Astrocyte (in vitro differentiated cells and primary cell): ENCODE measurements at regions not wholly inside any gene's neighbourhood (a gene's known extent, or its start where the extent isn't known, plus 50 kb on each side); places are given as distances from the start of the nearest gene placed in this dataset.

ENCODE experiments used
- DNase-seq: peaks from one replicate; pipeline ENCODE4 v3.0.0-alpha.2; 2010; ENCODE audit warnings: low read depth
- FAIRE-seq: peaks from 2 replicates; lab custom pipeline; 2011; peaks lifted over from hg19 to GRCh38; lab: Jason Lieb, UNC
- H2AFZ ChIP-seq: 2 replicates; pipeline ENCODE4 v1.6.0; 2012; ENCODE audit warnings: low read depth, low read length, inconsistent platforms
- H3K27ac ChIP-seq: 2 replicates; pipeline ENCODE4 v1.5.1; 2011; ENCODE audit warnings: low read depth, low read length, inconsistent platforms
- H3K27me3 ChIP-seq: 2 replicates; pipeline ENCODE4 v1.6.0; 2011; ENCODE audit warnings: low read length, inconsistent platforms; ENCODE audit not compliant: insufficient read depth
- H3K36me3 ChIP-seq: 2 replicates; pipeline ENCODE4 v1.5.1; 2011; ENCODE audit warnings: low read length, inconsistent platforms; ENCODE audit not compliant: insufficient read depth
- H3K4me1 ChIP-seq: 2 replicates; pipeline ENCODE4 v1.5.1; 2011; ENCODE audit warnings: low read length, inconsistent platforms; ENCODE audit not compliant: insufficient read depth
- H3K4me2 ChIP-seq: 2 replicates; pipeline ENCODE4 v1.6.0; 2012; ENCODE audit warnings: low read length, inconsistent platforms
- H3K4me3 ChIP-seq: 2 replicates; pipeline ENCODE4 v1.5.1; 2011; ENCODE audit warnings: low read depth, mild to moderate bottlenecking, low read length, inconsistent platforms; ENCODE audit not compliant: insufficient read depth
- H3K79me2 ChIP-seq: 2 replicates; pipeline ENCODE4 v1.6.0; 2012; ENCODE audit warnings: mild to moderate bottlenecking, low read length, inconsistent platforms; ENCODE audit not compliant: insufficient read depth
- H3K9ac ChIP-seq: 2 replicates; pipeline ENCODE4 v1.6.0; 2012; ENCODE audit warnings: mild to moderate bottlenecking, low read length, inconsistent platforms
- H3K9me3 ChIP-seq: 2 replicates; pipeline ENCODE4 v1.5.1; 2012; ENCODE audit warnings: low read depth, mild to moderate bottlenecking, low read length, inconsistent platforms; ENCODE audit not compliant: insufficient read depth
- H4K20me1 ChIP-seq: 2 replicates; pipeline ENCODE4 v1.6.0; 2012; ENCODE audit warnings: low read length, inconsistent platforms; ENCODE audit not compliant: insufficient read depth
- H3K27ac Mint-ChIP-seq: one replicate; pipeline ENCODE4 v1.8.0; 2021; ENCODE audit warnings: mild to moderate bottlenecking, mixed read lengths; ENCODE audit not compliant: unreplicated experiment
- H3K27me3 Mint-ChIP-seq: one replicate; pipeline ENCODE4 v1.8.0; 2021; ENCODE audit warnings: low read depth, mixed read lengths; ENCODE audit not compliant: unreplicated experiment
- H3K36me3 Mint-ChIP-seq: one replicate; pipeline ENCODE4 v1.8.0; 2021; ENCODE audit warnings: low read depth, mixed read lengths; ENCODE audit not compliant: unreplicated experiment
- H3K4me1 Mint-ChIP-seq: one replicate; pipeline ENCODE4 v1.8.0; 2021; ENCODE audit warnings: low read depth, mixed read lengths; ENCODE audit not compliant: unreplicated experiment
- H3K4me3 Mint-ChIP-seq: one replicate; pipeline ENCODE4 v1.8.0; 2021; ENCODE audit warnings: mild to moderate bottlenecking, moderate library complexity, mixed read lengths; ENCODE audit not compliant: unreplicated experiment
- H3K9me3 Mint-ChIP-seq: one replicate; pipeline ENCODE4 v1.8.0; 2021; ENCODE audit warnings: mild to moderate bottlenecking, mixed read lengths; ENCODE audit not compliant: unreplicated experiment
- EZH2 ChIP-seq: IDR thresholded peaks from 2 replicates; pipeline ENCODE4 v1.6.1; 2012; ENCODE audit warnings: mild to moderate bottlenecking, low read length, inconsistent platforms; ENCODE audit not compliant: insufficient read depth
- TF ChIP-seq, protein P1 (sequence below): IDR thresholded peaks from 2 replicates; pipeline ENCODE4 v1.5.1; 2011; ENCODE audit warnings: low read depth, mild to moderate bottlenecking, inconsistent platforms, low read length, moderate library complexity; ENCODE audit not compliant: insufficient read depth

GRCh38 chr2:67625690-67626475 is 228.8 kb downstream of the ETAA1 start:
- TF ChIP-seq EZH2 = no peak
- TF ChIP-seq, protein P1, sequence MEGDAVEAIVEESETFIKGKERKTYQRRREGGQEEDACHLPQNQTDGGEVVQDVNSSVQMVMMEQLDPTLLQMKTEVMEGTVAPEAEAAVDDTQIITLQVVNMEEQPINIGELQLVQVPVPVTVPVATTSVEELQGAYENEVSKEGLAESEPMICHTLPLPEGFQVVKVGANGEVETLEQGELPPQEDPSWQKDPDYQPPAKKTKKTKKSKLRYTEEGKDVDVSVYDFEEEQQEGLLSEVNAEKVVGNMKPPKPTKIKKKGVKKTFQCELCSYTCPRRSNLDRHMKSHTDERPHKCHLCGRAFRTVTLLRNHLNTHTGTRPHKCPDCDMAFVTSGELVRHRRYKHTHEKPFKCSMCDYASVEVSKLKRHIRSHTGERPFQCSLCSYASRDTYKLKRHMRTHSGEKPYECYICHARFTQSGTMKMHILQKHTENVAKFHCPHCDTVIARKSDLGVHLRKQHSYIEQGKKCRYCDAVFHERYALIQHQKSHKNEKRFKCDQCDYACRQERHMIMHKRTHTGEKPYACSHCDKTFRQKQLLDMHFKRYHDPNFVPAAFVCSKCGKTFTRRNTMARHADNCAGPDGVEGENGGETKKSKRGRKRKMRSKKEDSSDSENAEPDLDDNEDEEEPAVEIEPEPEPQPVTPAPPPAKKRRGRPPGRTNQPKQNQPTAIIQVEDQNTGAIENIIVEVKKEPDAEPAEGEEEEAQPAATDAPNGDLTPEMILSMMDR = no peak
- Histone ChIP-seq H3K9ac (peak overlapping the region; percentile 75), H3K27me3 (no peaks in the 10 kb centered on the region), H2AFZ (no peak overlapping the region), H3K9me3 (no peaks in the 10 kb centered on the region), H4K20me1 (no peaks in the 10 kb centered on the region), H3K27ac (peak overlapping the region; percentile 87), H3K79me2 (no peaks in the 10 kb centered on the region), H3K4me3 (no peak overlapping the region), H3K4me2 (peak overlapping the region; percentile 61), H3K4me1 (peaks cover 17% of the 10 kb centered on the region), H3K36me3 (no peaks in the 10 kb centered on the region)
- no peaks in the 10 kb centered on the region for H3K36me3 Mint-ChIP-seq
- H3K9me3 Mint-ChIP-seq = peaks cover 1% of the 10 kb centered on the region
- H3K4me3 Mint-ChIP-seq = no peak overlapping the region
- H3K27ac Mint-ChIP-seq = peak overlapping the region; percentile 93
- DNase-seq (peak; percentile 96), FAIRE-seq (peak; percentile 96)
- no peaks in the 10 kb centered on the region for H3K27me3 Mint-ChIP-seq
- peaks cover 25% of the 10 kb centered on the region for H3K4me1 Mint-ChIP-seq

DNA sequence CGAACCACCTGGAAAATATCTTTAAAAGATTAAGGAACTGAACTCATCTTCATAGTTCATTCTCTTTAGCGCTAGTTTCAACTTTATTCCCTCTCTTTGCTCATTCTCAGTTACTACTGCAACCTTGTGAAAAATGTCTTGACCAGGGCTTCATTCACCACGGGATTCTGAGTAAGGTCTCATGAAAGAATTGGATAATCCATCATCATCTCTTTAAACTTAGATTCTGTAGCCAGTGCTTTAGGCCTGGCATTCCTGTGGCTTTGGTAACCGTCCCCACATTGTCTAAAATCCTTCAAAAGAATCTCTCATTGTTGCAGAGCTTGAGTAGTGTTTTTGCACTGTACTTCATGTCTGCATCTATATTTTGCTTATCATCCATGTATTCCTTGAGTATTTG is 229.5 kb downstream of the ETAA1 start:
- no peak overlapping the region for H3K4me3 Mint-ChIP-seq
- no peaks in the 10 kb centered on the region for H4K20me1 ChIP-seq
- no peak for TF ChIP-seq EZH2
- TF ChIP-seq, protein P1 = no peak
- H2AFZ ChIP-seq = no peak overlapping the region
- no peaks in the 10 kb centered on the region for H3K79me2 ChIP-seq
- no peaks in the 10 kb centered on the region for H3K27me3 ChIP-seq
- FAIRE-seq (peak; percentile 87), DNase-seq (peak; percentile 96)
- H3K4me1 Mint-ChIP-seq = peaks cover 25% of the 10 kb centered on the region
- H3K9me3 Mint-ChIP-seq = peaks cover 1% of the 10 kb centered on the region
- H3K27me3 Mint-ChIP-seq = no peaks in the 10 kb centered on the region
- peak overlapping the region; percentile 61 for H3K4me2 ChIP-seq
- no peaks in the 10 kb centered on the region for H3K9me3 ChIP-seq
- peak overlapping the region; percentile 93 for H3K27ac Mint-ChIP-seq
- peak overlapping the region; percentile 87 for H3K27ac ChIP-seq
- H3K36me3 ChIP-seq = no peaks in the 10 kb centered on the region
- H3K36me3 Mint-ChIP-seq = no peaks in the 10 kb centered on the region
- no peak overlapping the region for H3K4me3 ChIP-seq
- peak overlapping the region; percentile 75 for H3K9ac ChIP-seq
- peaks cover 17% of the 10 kb centered on the region for H3K4me1 ChIP-seq
